ENCODE measurements at regions not wholly inside any gene's neighbourhood (a gene's known extent, or its start where the extent isn't known, plus 50 kb on each side); places are given as distances from the start of the nearest gene placed in this dataset.

GRCh38 chr18:24582771-24583170 is 122.3 kb downstream of the HRH4 start:
- TF ChIP-seq CTCF (IDR thresholded peaks at IDR 0.05; ENCODE audit: borderline replicate concordance, control extremely low read depth, extremely low read depth, insufficient read depth, missing control alignments): no peak
- DNase-seq (ENCODE audit: low spot score): no peak
- in situ Hi-C loops (cut with MboI; ENCODE audit: low sequenced_read_pairs, unreplicated experiment): no loop called here

GRCh38 chr18:24584205-24584604 is 123.8 kb downstream of the HRH4 start:
- TF ChIP-seq CTCF (IDR thresholded peaks at IDR 0.05; ENCODE audit: borderline replicate concordance, control extremely low read depth, extremely low read depth, insufficient read depth, missing control alignments): no peak
- no peak for DNase-seq (ENCODE audit: low spot score)
- in situ Hi-C loops (cut with MboI; ENCODE audit: low sequenced_read_pairs, unreplicated experiment): no loop called here

- no peak for TF ChIP-seq CTCF (IDR thresholded peaks at IDR 0.05; ENCODE audit: borderline replicate concordance, control extremely low read depth, extremely low read depth, insufficient read depth, missing control alignments)
- DNase-seq (ENCODE audit: low spot score): no peak
- in situ Hi-C loops (cut with MboI; ENCODE audit: low sequenced_read_pairs, unreplicated experiment): no loop called here
Observed at GRCh38 chr18:24584813-24585212, 124.4 kb downstream of the HRH4 start.

GRCh38 chr18:24585996-24586566 is 125.6 kb downstream of the HRH4 start:
- DNase-seq (ENCODE audit: low spot score): no peak
- TF ChIP-seq CTCF (IDR thresholded peaks at IDR 0.05; ENCODE audit: borderline replicate concordance, control extremely low read depth, extremely low read depth, insufficient read depth, missing control alignments): no peak
- in situ Hi-C loops (cut with MboI; ENCODE audit: low sequenced_read_pairs, unreplicated experiment): no loop called here

GRCh38 chr18:24586662-24587360 is 126.4 kb downstream of the HRH4 start:
- in situ Hi-C loops (cut with MboI; ENCODE audit: low sequenced_read_pairs, unreplicated experiment): no loop called here
- DNase-seq (ENCODE audit: low spot score): no peak
- no peak for TF ChIP-seq CTCF (IDR thresholded peaks at IDR 0.05; ENCODE audit: borderline replicate concordance, control extremely low read depth, extremely low read depth, insufficient read depth, missing control alignments)

GRCh38 chr18:24588440-24588839 is 128.0 kb downstream of the HRH4 start:
- no peak for DNase-seq (ENCODE audit: low spot score)
- TF ChIP-seq CTCF (IDR thresholded peaks at IDR 0.05; ENCODE audit: borderline replicate concordance, control extremely low read depth, extremely low read depth, insufficient read depth, missing control alignments): no peak
- in situ Hi-C loops (cut with MboI; ENCODE audit: low sequenced_read_pairs, unreplicated experiment): no loop called here

All from GM13976 (cell line).